CD4-positive, alpha-beta T cell (primary cell): ENCODE measurements at regions not wholly inside any gene's neighbourhood (a gene's known extent, or its start where the extent isn't known, plus 50 kb on each side); places are given as distances from the start of the nearest gene placed in this dataset.

Source experiments
- ATAC-seq: fragments of 200-7000 bp; cut with Tn5 transposase; one replicate; pipeline ENCODE4 v1.10.0; 2022; ENCODE audit warnings: mild to moderate bottlenecking; ENCODE audit not compliant: poor library complexity
- CTCF ChIA-PET: fragments of 350-600 bp; sonication (Branson Sonifier 250); formaldehyde crosslinking; loops from one replicate; lab custom pipeline; 2021; ENCODE audit warnings: antibody characterized with exemption, inconsistent platforms; lab: Charles Lee
- POLR2A ChIA-PET: fragments of 350-600 bp; sonication (Branson Sonifier 250); formaldehyde crosslinking; loops from one replicate; lab custom pipeline; 2021; ENCODE audit warnings: antibody characterized with exemption, inconsistent platforms; lab: Charles Lee
- DNase-seq, 14 experiments: peaks; one replicate each; pipeline ENCODE4 v3.0.0-alpha.2; 2013 to 2020; ENCODE audit warnings: mixed read lengths in 2 of 14
- H3K27ac ChIP-seq, 2 donors: one replicate each; pipeline versions ENCODE4 v1.5.1 to v1.7.0; 2013; ENCODE audit warnings: low read length in 2 of 2, low read depth in 1 of 2, mild to moderate bottlenecking in 1 of 2
- H3K27me3 ChIP-seq, 2 experiments: 1 replicate in 1 of 2; 2 replicates in 1 of 2; pipeline versions ENCODE4 v1.6.1 to v1.7.0; 2013; ENCODE audit warnings: low read length in 2 of 2, control low read depth in 1 of 2, mild to moderate bottlenecking in 1 of 2, moderate library complexity in 1 of 2; ENCODE audit not compliant: insufficient read depth in 2 of 2, control insufficient read depth in 1 of 2
- H3K36me3 ChIP-seq: one replicate; pipeline ENCODE4 v1.6.1; 2013; ENCODE audit warnings: low read length, control low read depth; ENCODE audit not compliant: insufficient read depth
- H3K4me1 ChIP-seq: one replicate; pipeline ENCODE4 v1.6.1; 2013; ENCODE audit warnings: low read length, control low read depth; ENCODE audit not compliant: insufficient read depth
- H3K4me3 ChIP-seq: one replicate; pipeline ENCODE4 v1.5.1; 2013; ENCODE audit warnings: mild to moderate bottlenecking, low read length, moderate library complexity
- H3K9me3 ChIP-seq, 2 experiments: 1 replicate in 1 of 2; 2 replicates in 1 of 2; pipeline versions ENCODE4 v1.6.1 to v1.7.0; 2013; ENCODE audit warnings: low read length in 2 of 2, mild to moderate bottlenecking in 2 of 2, control low read depth in 1 of 2, moderate library complexity in 1 of 2; ENCODE audit not compliant: control insufficient read depth in 1 of 2, insufficient read depth in 1 of 2
- H3K27ac Mint-ChIP-seq: one replicate; pipeline ENCODE4 v1.8.0; 2020; ENCODE audit warnings: mixed read lengths
- H3K27me3 Mint-ChIP-seq: one replicate; pipeline ENCODE4 v1.8.0; 2021; ENCODE audit warnings: mixed read lengths
- H3K36me3 Mint-ChIP-seq: one replicate; pipeline ENCODE4 v1.8.0; 2021; ENCODE audit warnings: low read depth, mixed read lengths
- H3K4me1 Mint-ChIP-seq: one replicate; pipeline ENCODE4 v1.8.0; 2021; ENCODE audit warnings: low read depth, mixed read lengths
- H3K4me3 Mint-ChIP-seq: one replicate; pipeline ENCODE4 v1.8.0; 2020; ENCODE audit warnings: mild to moderate bottlenecking, mixed read lengths
- H3K9me3 Mint-ChIP-seq: one replicate; pipeline ENCODE4 v1.8.0; 2020; ENCODE audit warnings: mixed read lengths
- CTCF ChIP-seq: fragments of 200-600 bp; IDR thresholded peaks from one replicate; pipeline ENCODE4 v1.8.0; 2022; ENCODE audit warnings: antibody characterized with exemption, mild to moderate bottlenecking
- intact Hi-C, 2 experiments: fragments of 100-400 bp; cut with DNase I in 1 of 2; cut with micrococcal nuclease in 1 of 2; formaldehyde crosslinking; loops; one replicate each; pipeline versions ENCODE4 v1.15.1 to v1.9.0; 2023 to 2025; cut with DNase I, micrococcal nuclease

GRCh38 chr4:136219592-136220125 is 1312.6 kb downstream of the PCDH18 start:
- intact Hi-C loops, result no loop called here
- Mint-ChIP-seq H3K4me3 (no peak overlapping the region), H3K9me3 (peaks cover 16% of the 10 kb centered on the region), H3K36me3 (no peaks in the 10 kb centered on the region), H3K27me3 (no peaks in the 10 kb centered on the region), H3K4me1 (no peaks in the 10 kb centered on the region), H3K27ac (no peak overlapping the region)
- Histone ChIP-seq H3K9me3 (peaks cover 0 to 8% of the 10 kb centered on the region in 2 experiments), H3K4me1 (no peaks in the 10 kb centered on the region), H3K36me3 (no peaks in the 10 kb centered on the region), H3K4me3 (no peak overlapping the region), H3K27me3 (no peaks in the 10 kb centered on the region), H3K27ac (no peak overlapping the region)
- DNase-seq (no peak), ATAC-seq (no peak)
- CTCF ChIA-PET, result no interaction called here
- TF ChIP-seq CTCF, result no peak
- POLR2A ChIA-PET, result no interaction called here

- POLR2A ChIA-PET, result no interaction called here
- H3K27ac Mint-ChIP-seq, result no peak overlapping the region
These were observed 1329.1 kb downstream of the PCDH18 start for GRCh38 chr4:136203199-136203598.

GRCh38 chr4:136198358-136198757 is 1333.9 kb downstream of the PCDH18 start:
- Mint-ChIP-seq H3K4me1 (no peaks in the 10 kb centered on the region), H3K9me3 (peaks cover 10% of the 10 kb centered on the region), H3K36me3 (no peaks in the 10 kb centered on the region), H3K4me3 (no peak overlapping the region), H3K27ac (no peak overlapping the region), H3K27me3 (no peaks in the 10 kb centered on the region)
- intact Hi-C loops, result no loop called here
- Histone ChIP-seq H3K4me1 (no peaks in the 10 kb centered on the region), H3K9me3 (peaks cover 0 to 13% of the 10 kb centered on the region in 2 experiments), H3K4me3 (no peak overlapping the region), H3K27ac (no peak overlapping the region), H3K36me3 (no peaks in the 10 kb centered on the region), H3K27me3 (no peaks in the 10 kb centered on the region)
- no peak for DNase-seq
- no peak for TF ChIP-seq CTCF
- POLR2A ChIA-PET, result no interaction called here
- CTCF ChIA-PET, result no interaction called here
- ATAC-seq, result no peak

More at GRCh38 chr4:136203199-136203598, 1329.1 kb downstream of the PCDH18 start:
- no peak for ATAC-seq
- no peak overlapping the region for H3K4me3 ChIP-seq
- peaks cover 0 to 7% of the 10 kb centered on the region in 2 experiments for H3K9me3 ChIP-seq
- TF ChIP-seq CTCF, result no peak
- no peak overlapping the region for H3K27ac ChIP-seq
- no peaks in the 10 kb centered on the region for H3K36me3 ChIP-seq
- CTCF ChIA-PET, result no interaction called here
- no peak for DNase-seq
- no peaks in the 10 kb centered on the region for H3K27me3 ChIP-seq
- intact Hi-C loops, result no loop called here
- Mint-ChIP-seq H3K4me1 (no peaks in the 10 kb centered on the region), H3K36me3 (no peaks in the 10 kb centered on the region), H3K27me3 (no peaks in the 10 kb centered on the region), H3K9me3 (peaks cover 14% of the 10 kb centered on the region), H3K4me3 (no peak overlapping the region)
- H3K4me1 ChIP-seq, result no peaks in the 10 kb centered on the region
